ENCODE measurements at regions not wholly inside any gene's neighbourhood (a gene's known extent, or its start where the extent isn't known, plus 50 kb on each side); places are given as distances from the start of the nearest gene placed in this dataset.

DNA sequence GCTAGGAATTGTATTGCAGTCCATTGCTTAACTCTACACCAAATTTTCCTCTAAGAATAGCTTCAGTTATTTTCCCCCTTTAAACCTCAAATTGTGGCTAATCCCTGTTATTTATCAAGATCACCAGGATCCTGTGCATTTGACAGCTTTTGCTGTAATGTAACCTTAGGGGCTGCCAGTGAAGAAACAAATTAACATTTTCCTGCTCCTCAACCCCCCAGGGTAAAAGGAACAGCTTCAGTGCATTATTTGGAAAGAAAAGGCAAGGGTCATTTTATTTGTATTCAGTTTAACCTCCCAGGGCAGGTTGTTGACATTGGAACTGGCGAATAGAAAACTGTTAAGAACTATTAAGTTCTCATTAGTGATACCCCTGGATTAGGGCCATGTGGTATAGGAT lies 57.0 kb downstream of the PCDH20 start:
- H3K4me3 Mint-ChIP-seq: no peak overlapping the region
- 0 out of 2 replicates have a peak, but pooled peaks cover 3% of the 10 kb centered on the region for H3K36me3 Mint-ChIP-seq
- H3K27ac Mint-ChIP-seq: no peak overlapping the region
- CTCF ChIA-PET: no interaction called here
- peaks cover 9% of the 10 kb centered on the region for H3K4me1 Mint-ChIP-seq
- H3K27me3 Mint-ChIP-seq (ENCODE audit: low read depth): no peaks in the 10 kb centered on the region
- H3K9me3 Mint-ChIP-seq: peaks cover 10% of the 10 kb centered on the region
- DNase-seq (ENCODE audit: low spot score) (no peak), ATAC-seq (peak; percentile 51)
- TF ChIP-seq RORB (CRISPR knock-in tag; IDR thresholded peaks at IDR 0.05): no peak
- TF ChIP-seq ZNF219 (CRISPR knock-in tag; IDR thresholded peaks at IDR 0.05; ENCODE audit: borderline replicate concordance): no peak
- TF ChIP-seq, protein P1, sequence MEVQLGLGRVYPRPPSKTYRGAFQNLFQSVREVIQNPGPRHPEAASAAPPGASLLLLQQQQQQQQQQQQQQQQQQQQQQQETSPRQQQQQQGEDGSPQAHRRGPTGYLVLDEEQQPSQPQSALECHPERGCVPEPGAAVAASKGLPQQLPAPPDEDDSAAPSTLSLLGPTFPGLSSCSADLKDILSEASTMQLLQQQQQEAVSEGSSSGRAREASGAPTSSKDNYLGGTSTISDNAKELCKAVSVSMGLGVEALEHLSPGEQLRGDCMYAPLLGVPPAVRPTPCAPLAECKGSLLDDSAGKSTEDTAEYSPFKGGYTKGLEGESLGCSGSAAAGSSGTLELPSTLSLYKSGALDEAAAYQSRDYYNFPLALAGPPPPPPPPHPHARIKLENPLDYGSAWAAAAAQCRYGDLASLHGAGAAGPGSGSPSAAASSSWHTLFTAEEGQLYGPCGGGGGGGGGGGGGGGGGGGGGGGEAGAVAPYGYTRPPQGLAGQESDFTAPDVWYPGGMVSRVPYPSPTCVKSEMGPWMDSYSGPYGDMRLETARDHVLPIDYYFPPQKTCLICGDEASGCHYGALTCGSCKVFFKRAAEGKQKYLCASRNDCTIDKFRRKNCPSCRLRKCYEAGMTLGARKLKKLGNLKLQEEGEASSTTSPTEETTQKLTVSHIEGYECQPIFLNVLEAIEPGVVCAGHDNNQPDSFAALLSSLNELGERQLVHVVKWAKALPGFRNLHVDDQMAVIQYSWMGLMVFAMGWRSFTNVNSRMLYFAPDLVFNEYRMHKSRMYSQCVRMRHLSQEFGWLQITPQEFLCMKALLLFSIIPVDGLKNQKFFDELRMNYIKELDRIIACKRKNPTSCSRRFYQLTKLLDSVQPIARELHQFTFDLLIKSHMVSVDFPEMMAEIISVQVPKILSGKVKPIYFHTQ (CRISPR knock-in tag; IDR thresholded peaks at IDR 0.05): no peak
- TF ChIP-seq, protein P2, sequence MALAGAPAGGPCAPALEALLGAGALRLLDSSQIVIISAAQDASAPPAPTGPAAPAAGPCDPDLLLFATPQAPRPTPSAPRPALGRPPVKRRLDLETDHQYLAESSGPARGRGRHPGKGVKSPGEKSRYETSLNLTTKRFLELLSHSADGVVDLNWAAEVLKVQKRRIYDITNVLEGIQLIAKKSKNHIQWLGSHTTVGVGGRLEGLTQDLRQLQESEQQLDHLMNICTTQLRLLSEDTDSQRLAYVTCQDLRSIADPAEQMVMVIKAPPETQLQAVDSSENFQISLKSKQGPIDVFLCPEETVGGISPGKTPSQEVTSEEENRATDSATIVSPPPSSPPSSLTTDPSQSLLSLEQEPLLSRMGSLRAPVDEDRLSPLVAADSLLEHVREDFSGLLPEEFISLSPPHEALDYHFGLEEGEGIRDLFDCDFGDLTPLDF (CRISPR knock-in tag; IDR thresholded peaks at IDR 0.05): no peak
- no peak for TF ChIP-seq ZNF121 (CRISPR knock-in tag; IDR thresholded peaks at IDR 0.05)
- TF ChIP-seq JAZF1 (CRISPR knock-in tag; IDR thresholded peaks at IDR 0.05): no peak
- TF ChIP-seq SMAD3 (CRISPR knock-in tag; IDR thresholded peaks at IDR 0.05; ENCODE audit: borderline replicate concordance): no peak
- TF ChIP-seq, protein P3, sequence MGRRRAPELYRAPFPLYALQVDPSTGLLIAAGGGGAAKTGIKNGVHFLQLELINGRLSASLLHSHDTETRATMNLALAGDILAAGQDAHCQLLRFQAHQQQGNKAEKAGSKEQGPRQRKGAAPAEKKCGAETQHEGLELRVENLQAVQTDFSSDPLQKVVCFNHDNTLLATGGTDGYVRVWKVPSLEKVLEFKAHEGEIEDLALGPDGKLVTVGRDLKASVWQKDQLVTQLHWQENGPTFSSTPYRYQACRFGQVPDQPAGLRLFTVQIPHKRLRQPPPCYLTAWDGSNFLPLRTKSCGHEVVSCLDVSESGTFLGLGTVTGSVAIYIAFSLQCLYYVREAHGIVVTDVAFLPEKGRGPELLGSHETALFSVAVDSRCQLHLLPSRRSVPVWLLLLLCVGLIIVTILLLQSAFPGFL (CRISPR knock-in tag; IDR thresholded peaks at IDR 0.05; ENCODE audit: borderline replicate concordance): no peak
- TF ChIP-seq, protein P4, sequence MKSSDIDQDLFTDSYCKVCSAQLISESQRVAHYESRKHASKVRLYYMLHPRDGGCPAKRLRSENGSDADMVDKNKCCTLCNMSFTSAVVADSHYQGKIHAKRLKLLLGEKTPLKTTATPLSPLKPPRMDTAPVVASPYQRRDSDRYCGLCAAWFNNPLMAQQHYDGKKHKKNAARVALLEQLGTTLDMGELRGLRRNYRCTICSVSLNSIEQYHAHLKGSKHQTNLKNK (CRISPR knock-in tag; IDR thresholded peaks at IDR 0.05): no peak
- TF ChIP-seq TEAD4 (CRISPR knock-in tag; IDR thresholded peaks at IDR 0.05): no peak
- POLR2A ChIA-PET: no interaction called here

DNA sequence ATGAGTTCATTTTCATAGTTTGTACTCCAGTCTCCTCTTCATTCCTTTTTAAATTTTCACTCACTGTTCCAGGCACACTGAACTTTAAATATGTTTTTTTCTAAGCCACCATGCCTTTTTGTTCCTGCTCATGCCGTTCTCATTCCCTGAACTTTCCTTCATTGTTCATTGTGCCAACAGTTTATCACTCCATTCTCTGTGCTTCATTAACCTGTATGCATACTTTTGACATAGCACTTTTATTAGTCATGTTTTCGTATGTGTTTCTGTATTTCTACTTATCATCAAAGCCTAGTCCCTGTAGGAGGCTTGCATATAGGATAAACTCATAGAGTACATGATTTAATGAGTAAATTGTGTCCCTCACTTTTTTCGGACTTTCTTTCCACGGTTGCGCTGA lies 65.3 kb downstream of the PCDH20 start:
- H3K27ac Mint-ChIP-seq: no peak overlapping the region
- no peak overlapping the region for H3K4me3 Mint-ChIP-seq
- no peak for TF ChIP-seq IRF2 (CRISPR knock-in tag; IDR thresholded peaks at IDR 0.05; ENCODE audit: borderline replicate concordance, low read depth)
- TF ChIP-seq ZNF138 (CRISPR knock-in tag; conservative IDR thresholded peaks at IDR 0.05): no peak
- TF ChIP-seq KAT7 (CRISPR knock-in tag; IDR thresholded peaks at IDR 0.05; ENCODE audit: borderline replicate concordance): no peak
- TF ChIP-seq ZNF532 (CRISPR knock-in tag; IDR thresholded peaks at IDR 0.05; ENCODE audit: borderline replicate concordance): no peak
- no peak for TF ChIP-seq ZNF396 (CRISPR knock-in tag; IDR thresholded peaks at IDR 0.05; ENCODE audit: borderline replicate concordance)
- no peak for TF ChIP-seq ZNF317 (CRISPR knock-in tag; IDR thresholded peaks at IDR 0.05; ENCODE audit: borderline replicate concordance, low read depth)
- TF ChIP-seq FOXP4 (CRISPR knock-in tag; IDR thresholded peaks at IDR 0.05): no peak
- TF ChIP-seq RORB (CRISPR knock-in tag; IDR thresholded peaks at IDR 0.05): no peak
- no peak for TF ChIP-seq NFE2L1 (CRISPR knock-in tag; IDR thresholded peaks at IDR 0.05)
- TF ChIP-seq JUN (CRISPR knock-in tag; IDR thresholded peaks at IDR 0.05): no peak
- TF ChIP-seq SOX15 (CRISPR knock-in tag; IDR thresholded peaks at IDR 0.05): no peak
- no peak for TF ChIP-seq SP1 (CRISPR knock-in tag; conservative IDR thresholded peaks at IDR 0.05)
- TF ChIP-seq GABPB1 (CRISPR knock-in tag; IDR thresholded peaks at IDR 0.05): no peak
- TF ChIP-seq MAX (CRISPR knock-in tag; IDR thresholded peaks at IDR 0.05): no peak

More for the DNA sequence above, 65.3 kb downstream of the PCDH20 start:
- CTCF ChIA-PET: no interaction called here
- no peaks in the 10 kb centered on the region for H3K4me1 Mint-ChIP-seq
- H3K36me3 Mint-ChIP-seq: no peaks in the 10 kb centered on the region
- POLR2A ChIA-PET: no interaction called here
- ATAC-seq (no peak), DNase-seq (ENCODE audit: low spot score) (no peak)
- H3K27me3 Mint-ChIP-seq (ENCODE audit: low read depth): no peaks in the 10 kb centered on the region
- 0 out of 2 replicates have a peak, but pooled peaks cover under 1% of the 10 kb centered on the region for H3K9me3 Mint-ChIP-seq

Data from WTC11 (cell line).